Natural killer cell (primary cell): ENCODE measurements at regions not wholly inside any gene's neighbourhood (a gene's known extent, or its start where the extent isn't known, plus 50 kb on each side); places are given as distances from the start of the nearest gene placed in this dataset.

Experiments
- ATAC-seq, 3 donors: fragments of 150-1000 bp in 2 of 3; fragments of 200-7000 bp in 1 of 3; cut with Tn5 transposase; 1 replicate in 1 of 3; 2 replicates in 2 of 3; pipeline ENCODE4 v1.10.0; 2021; ENCODE audit warnings: mild to moderate bottlenecking in 2 of 3, moderate library complexity in 2 of 3
- DNase-seq, 2 donors: peaks; one replicate each; pipeline versions ENCODE4 v3.0.0 to v3.0.0-alpha.2; 2013 to 2021; ENCODE audit warnings: mixed read lengths in 1 of 2
- H3K27ac ChIP-seq: one replicate; pipeline ENCODE4 v1.5.1; 2013; ENCODE audit warnings: mild to moderate bottlenecking, low read length
- H3K27me3 ChIP-seq: one replicate; pipeline ENCODE4 v1.6.1; 2013; ENCODE audit warnings: low read length; ENCODE audit not compliant: control insufficient read depth, insufficient read depth
- H3K36me3 ChIP-seq: one replicate; pipeline ENCODE4 v1.6.1; 2013; ENCODE audit warnings: low read length; ENCODE audit not compliant: control insufficient read depth, insufficient read depth
- H3K4me1 ChIP-seq: one replicate; pipeline ENCODE4 v1.6.1; 2013; ENCODE audit warnings: low read length; ENCODE audit not compliant: control insufficient read depth, insufficient read depth
- H3K4me3 ChIP-seq: one replicate; pipeline ENCODE4 v1.5.1; 2013; ENCODE audit warnings: low read length
- H3K9me3 ChIP-seq: one replicate; pipeline ENCODE4 v1.6.1; 2013; ENCODE audit warnings: low read length; ENCODE audit not compliant: control insufficient read depth, insufficient read depth
- H3K27ac Mint-ChIP-seq, 2 donors: one replicate each; pipeline ENCODE4 v1.8.0; 2022; ENCODE audit warnings: mild to moderate bottlenecking in 2 of 2, mixed read lengths in 2 of 2, moderate library complexity in 1 of 2
- H3K27me3 Mint-ChIP-seq, 2 donors: one replicate each; pipeline ENCODE4 v1.8.0; 2022; ENCODE audit warnings: low read depth in 2 of 2, mixed read lengths in 2 of 2
- H3K36me3 Mint-ChIP-seq: one replicate; pipeline ENCODE4 v1.8.0; 2022; ENCODE audit warnings: mixed read lengths
- H3K4me1 Mint-ChIP-seq, 2 donors: one replicate each; pipeline ENCODE4 v1.8.0; 2022; ENCODE audit warnings: mixed read lengths in 2 of 2
- H3K4me3 Mint-ChIP-seq: one replicate; pipeline ENCODE4 v1.8.0; 2022; ENCODE audit warnings: mild to moderate bottlenecking, moderate library complexity, mixed read lengths
- H3K9me3 Mint-ChIP-seq, 2 donors: one replicate each; pipeline ENCODE4 v1.8.0; 2022; ENCODE audit warnings: mixed read lengths in 2 of 2
- CTCF ChIP-seq: fragments of 200-600 bp; IDR thresholded peaks from one replicate; pipeline ENCODE4 v1.8.0; 2022; ENCODE audit warnings: antibody characterized with exemption
- WGBS: methylation state at CpG from one replicate; pipeline ENCODE4 v1.1.7; 2013; ENCODE audit warnings: missing lambda C conversion rate; ENCODE audit not compliant: insufficient coverage; 5-methylcytosine and 5-hydroxymethylcytosine counted together
- intact Hi-C: fragments of 100-400 bp; cut with micrococcal nuclease; formaldehyde crosslinking; loops from one replicate; pipeline ENCODE4 v1.14.2; 2022

- intact Hi-C loops = loop anchor here (10.0 kb wide), 1 partner anchor 57 kb away; no protein-coding TSS in a partner anchor
- peaks cover 2 to 6% of the 10 kb centered on the region in 2 donors for H3K27me3 Mint-ChIP-seq
- H3K27ac Mint-ChIP-seq = no peak overlapping the region
- DNase-seq (no peak), ATAC-seq (no peak)
- Histone ChIP-seq H3K4me3 (no peak overlapping the region), H3K9me3 (no peaks in the 10 kb centered on the region), H3K4me1 (no peaks in the 10 kb centered on the region), H3K27me3 (no peaks in the 10 kb centered on the region), H3K27ac (no peak overlapping the region), H3K36me3 (no peaks in the 10 kb centered on the region)
- no CpG with 5 or more reads among the region's 1 CpG for WGBS
- H3K36me3 Mint-ChIP-seq = no peaks in the 10 kb centered on the region
- no peak overlapping the region for H3K4me3 Mint-ChIP-seq
- H3K9me3 Mint-ChIP-seq = peaks cover 2 to 3% of the 10 kb centered on the region in 2 donors
- no peaks in the 10 kb centered on the region for H3K4me1 Mint-ChIP-seq
- no peak for TF ChIP-seq CTCF
Measured at GRCh38 chr15:47427463-47427862, 289.8 kb upstream of the SEMA6D start.

GRCh38 chr15:47429376-47429775 is 287.9 kb upstream of the SEMA6D start:
- Mint-ChIP-seq H3K9me3 (peaks cover 2% of the 10 kb centered on the region in 2 donors), H3K27me3 (peaks cover 0 to 8% of the 10 kb centered on the region in 2 donors), H3K4me1 (no peaks in the 10 kb centered on the region), H3K36me3 (no peaks in the 10 kb centered on the region), H3K27ac (no peak overlapping the region), H3K4me3 (no peak overlapping the region)
- no peaks in the 10 kb centered on the region for H3K36me3 ChIP-seq
- no peaks in the 10 kb centered on the region for H3K9me3 ChIP-seq
- H3K4me3 ChIP-seq = no peak overlapping the region
- no peaks in the 10 kb centered on the region for H3K4me1 ChIP-seq
- TF ChIP-seq CTCF = no peak
- 83% methylated on average over 1 of the region's 1 CpG for WGBS
- DNase-seq (no peak), ATAC-seq (no peak)
- no peak overlapping the region for H3K27ac ChIP-seq
- intact Hi-C loops = loop anchor here (10.0 kb wide), 1 partner anchor 55 kb away; no protein-coding TSS in a partner anchor
- H3K27me3 ChIP-seq = no peaks in the 10 kb centered on the region

DNA sequence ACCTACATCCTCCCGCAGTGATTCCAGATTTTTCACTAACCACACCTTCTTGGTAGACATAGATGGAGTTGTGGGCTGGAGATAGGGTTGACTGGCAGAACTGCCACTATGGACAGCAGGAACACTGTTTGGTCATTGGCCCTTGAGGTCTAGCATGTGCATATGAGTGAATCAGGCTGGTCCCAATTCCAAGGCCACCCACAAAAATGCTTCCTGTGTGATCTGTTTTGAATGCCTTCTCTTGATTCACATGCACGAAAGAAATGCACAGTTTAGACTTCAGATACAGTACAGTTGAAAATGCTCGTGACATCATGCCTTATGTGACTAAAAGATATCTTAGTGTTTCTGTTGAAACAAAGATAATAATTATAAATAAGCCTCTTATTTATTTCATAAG is 285.8 kb upstream of the SEMA6D start:
- no peak overlapping the region for H3K27ac Mint-ChIP-seq
- H3K36me3 Mint-ChIP-seq = no peaks in the 10 kb centered on the region
- Histone ChIP-seq H3K4me3 (no peak overlapping the region), H3K36me3 (no peaks in the 10 kb centered on the region), H3K4me1 (no peaks in the 10 kb centered on the region), H3K27ac (no peak overlapping the region), H3K27me3 (no peaks in the 10 kb centered on the region), H3K9me3 (no peaks in the 10 kb centered on the region)
- H3K9me3 Mint-ChIP-seq = peaks cover 0 to 2% of the 10 kb centered on the region in 2 donors
- H3K4me1 Mint-ChIP-seq = no peaks in the 10 kb centered on the region
- no peak overlapping the region for H3K4me3 Mint-ChIP-seq
- no peak for TF ChIP-seq CTCF
- 86% methylated on average over 1 of the region's 3 CpGs for WGBS
- no peak for DNase-seq
- ATAC-seq = no peak
- intact Hi-C loops = no loop called here
- peaks cover 0 to 3% of the 10 kb centered on the region in 2 donors for H3K27me3 Mint-ChIP-seq

DNA sequence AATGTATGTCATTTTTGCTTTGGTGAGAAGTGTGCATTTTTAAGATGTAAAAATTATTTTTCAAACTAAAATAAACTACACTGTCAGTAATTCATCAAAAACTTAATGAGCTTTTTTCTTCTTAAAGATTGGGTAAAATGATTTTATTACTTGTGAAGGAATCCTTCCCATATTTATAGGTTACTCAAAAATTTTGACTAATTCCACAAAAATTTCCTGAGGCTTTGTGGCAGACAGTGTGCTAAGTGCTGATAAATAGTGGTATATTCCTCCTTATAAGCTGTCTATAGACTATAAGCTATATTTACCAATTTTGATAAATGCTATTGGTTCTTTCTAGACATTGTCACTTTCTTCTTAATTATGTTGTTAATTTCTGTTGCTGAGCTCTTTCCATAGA is 284.5 kb upstream of the SEMA6D start:
- peaks cover 0 to 3% of the 10 kb centered on the region in 2 donors for H3K27me3 Mint-ChIP-seq
- H3K9me3 Mint-ChIP-seq = peaks cover 0 to 2% of the 10 kb centered on the region in 2 donors
- TF ChIP-seq CTCF = no peak
- H3K27ac Mint-ChIP-seq = no peak overlapping the region
- Histone ChIP-seq H3K9me3 (no peaks in the 10 kb centered on the region), H3K27ac (no peak overlapping the region), H3K4me1 (no peaks in the 10 kb centered on the region), H3K36me3 (no peaks in the 10 kb centered on the region), H3K4me3 (no peak overlapping the region), H3K27me3 (no peaks in the 10 kb centered on the region)
- ATAC-seq = no peak
- no peak overlapping the region for H3K4me3 Mint-ChIP-seq
- intact Hi-C loops = no loop called here
- no peak for DNase-seq
- H3K4me1 Mint-ChIP-seq = no peaks in the 10 kb centered on the region
- H3K36me3 Mint-ChIP-seq = no peaks in the 10 kb centered on the region
